ENCODE measurements at regions not wholly inside any gene's neighbourhood (a gene's known extent, or its start where the extent isn't known, plus 50 kb on each side); places are given as distances from the start of the nearest gene placed in this dataset.

- Histone ChIP-seq H3K9me3 (no peaks in the 10 kb centered on the region), H3K4me2 (no peak overlapping the region), H3K4me3 (no peak overlapping the region), H3K27ac (no peak overlapping the region), H3K4me1 (peaks cover 7% of the 10 kb centered on the region; the same call in 1 of the 3 replicates)
- ChIA-PET POLR2A (no interaction called here), CTCF (interaction anchor here (1.0 to 3.1 kb wide), 2 partner anchors 80 to 137 kb away, joined by 3 to 19 read pairs; no protein-coding TSS in a partner anchor)
- WGBS (ENCODE audit: missing lambda C conversion rate), result 71% methylated on average over 8 of the region's 8 CpGs
- no peak for ATAC-seq
- DNase-seq (ENCODE audit: low read depth in 1 of 2, low spot score in 1 of 2), result no peak
- no peak for FAIRE-seq
- TF ChIP-seq PBX3 (IDR thresholded peaks at IDR 0.05), result no peak
- TF ChIP-seq JUN (IDR thresholded peaks at IDR 0.05), result no peak
- TF ChIP-seq ELK1 (IDR thresholded peaks at IDR 0.05; ENCODE audit: low read depth, low read length), result no peak
- no peak for TF ChIP-seq CBX8 (IDR thresholded peaks at IDR 0.05)
- TF ChIP-seq GATA3 (IDR thresholded peaks at IDR 0.05; ENCODE audit: borderline replicate concordance), result no peak
- no peak for TF ChIP-seq ZFP36 (IDR thresholded peaks at IDR 0.05; ENCODE audit: borderline replicate concordance, partially characterized antibody)
- no peak for TF ChIP-seq HOXA7 (CRISPR knock-in tag; IDR thresholded peaks at IDR 0.05)
- TF ChIP-seq USF2 (IDR thresholded peaks at IDR 0.05), result no peak
- TF ChIP-seq MAX (IDR thresholded peaks at IDR 0.05), result no peak
- no peak for TF ChIP-seq NFE2L2 (conservative IDR thresholded peaks at IDR 0.05; ENCODE audit: low read length)
- TF ChIP-seq EHMT2 (IDR thresholded peaks at IDR 0.05; ENCODE audit: low read depth), result no peak
Observed at GRCh38 chr16:87198881-87199280, 118.3 kb downstream of the C16orf95 start.

GRCh38 chr16:87199379-87199778 is 117.8 kb downstream of the C16orf95 start:
- DNase-seq (ENCODE audit: low read depth in 1 of 2, low spot score in 1 of 2), result no peak
- H3K27ac ChIP-seq, result no peak overlapping the region
- 53% methylated on average over 3 of the region's 3 CpGs for WGBS (ENCODE audit: missing lambda C conversion rate)
- no peak overlapping the region for H3K4me2 ChIP-seq
- no peak for ATAC-seq
- H3K4me1 ChIP-seq, result peaks cover 7% of the 10 kb centered on the region; the same call in 1 of the 3 replicates
- TF ChIP-seq RAD21 (conservative IDR thresholded peaks at IDR 0.05 in 1 of 2, IDR thresholded peaks at IDR 0.05 in 1 of 2) (no peak), BCL3 (IDR thresholded peaks at IDR 0.05) (no peak), MAX (IDR thresholded peaks at IDR 0.05) (no peak), EHF (CRISPR knock-in tag; IDR thresholded peaks at IDR 0.05) (no peak), HDAC2 (IDR thresholded peaks at IDR 0.05) (no peak), USF2 (IDR thresholded peaks at IDR 0.05) (no peak), NPAS2 (CRISPR knock-in tag; IDR thresholded peaks at IDR 0.05; ENCODE audit: borderline replicate concordance) (no peak), FOSL2 (IDR thresholded peaks at IDR 0.05) (no peak), FOSL2 (CRISPR knock-in tag; IDR thresholded peaks at IDR 0.05) (no peak), PHF8 (IDR thresholded peaks at IDR 0.05; ENCODE audit: borderline replicate concordance, low read depth) (no peak)
- no peak for FAIRE-seq
- ChIA-PET CTCF (no interaction called here), POLR2A (no interaction called here)
- H3K9me3 ChIP-seq, result no peaks in the 10 kb centered on the region
- H3K4me3 ChIP-seq, result no peak overlapping the region

All from A549 (cell line).